ENCODE measurements at regions not wholly inside any gene's neighbourhood (a gene's known extent, or its start where the extent isn't known, plus 50 kb on each side); places are given as distances from the start of the nearest gene placed in this dataset.
"Not testable (repeated sequence)": the region's sequence is repeated elsewhere in the genome, so short reads cannot be mapped to it uniquely, and the experiment has no call there.

- ChIA-PET POLR2A (no interaction called here), CTCF (no interaction called here)
- H3K4me3 ChIP-seq (ENCODE audit: low read depth, low read length), result no peak overlapping the region
- no peak overlapping the region for H3K27ac ChIP-seq (ENCODE audit: extremely low read depth, low read depth, low read length)
- H3K36me3 ChIP-seq (ENCODE audit: control insufficient read depth in 2 of 2, insufficient read depth in 1 of 2, low read length in 2 of 2), result no peaks in the 10 kb centered on the region
- no peak for TF ChIP-seq TCF7L2 (IDR thresholded peaks at IDR 0.05; ENCODE audit: borderline replicate concordance, low read depth, low read length)
- TF ChIP-seq ZNF521 (tag by site-specific recombination; IDR thresholded peaks at IDR 0.05), result no peak
- no peak for TF ChIP-seq SP7 (tag by site-specific recombination; IDR thresholded peaks at IDR 0.05)
- TF ChIP-seq, protein P1, sequence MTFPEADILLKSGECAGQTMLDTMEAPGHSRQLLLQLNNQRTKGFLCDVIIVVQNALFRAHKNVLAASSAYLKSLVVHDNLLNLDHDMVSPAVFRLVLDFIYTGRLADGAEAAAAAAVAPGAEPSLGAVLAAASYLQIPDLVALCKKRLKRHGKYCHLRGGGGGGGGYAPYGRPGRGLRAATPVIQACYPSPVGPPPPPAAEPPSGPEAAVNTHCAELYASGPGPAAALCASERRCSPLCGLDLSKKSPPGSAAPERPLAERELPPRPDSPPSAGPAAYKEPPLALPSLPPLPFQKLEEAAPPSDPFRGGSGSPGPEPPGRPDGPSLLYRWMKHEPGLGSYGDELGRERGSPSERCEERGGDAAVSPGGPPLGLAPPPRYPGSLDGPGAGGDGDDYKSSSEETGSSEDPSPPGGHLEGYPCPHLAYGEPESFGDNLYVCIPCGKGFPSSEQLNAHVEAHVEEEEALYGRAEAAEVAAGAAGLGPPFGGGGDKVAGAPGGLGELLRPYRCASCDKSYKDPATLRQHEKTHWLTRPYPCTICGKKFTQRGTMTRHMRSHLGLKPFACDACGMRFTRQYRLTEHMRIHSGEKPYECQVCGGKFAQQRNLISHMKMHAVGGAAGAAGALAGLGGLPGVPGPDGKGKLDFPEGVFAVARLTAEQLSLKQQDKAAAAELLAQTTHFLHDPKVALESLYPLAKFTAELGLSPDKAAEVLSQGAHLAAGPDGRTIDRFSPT (tag by site-specific recombination; IDR thresholded peaks at IDR 0.05), result no peak
- TF ChIP-seq, protein P2, sequence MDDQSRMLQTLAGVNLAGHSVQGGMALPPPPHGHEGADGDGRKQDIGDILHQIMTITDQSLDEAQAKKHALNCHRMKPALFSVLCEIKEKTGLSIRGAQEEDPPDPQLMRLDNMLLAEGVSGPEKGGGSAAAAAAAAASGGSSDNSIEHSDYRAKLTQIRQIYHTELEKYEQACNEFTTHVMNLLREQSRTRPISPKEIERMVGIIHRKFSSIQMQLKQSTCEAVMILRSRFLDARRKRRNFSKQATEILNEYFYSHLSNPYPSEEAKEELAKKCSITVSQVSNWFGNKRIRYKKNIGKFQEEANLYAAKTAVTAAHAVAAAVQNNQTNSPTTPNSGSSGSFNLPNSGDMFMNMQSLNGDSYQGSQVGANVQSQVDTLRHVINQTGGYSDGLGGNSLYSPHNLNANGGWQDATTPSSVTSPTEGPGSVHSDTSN (CRISPR knock-in tag; IDR thresholded peaks at IDR 0.05), result no peak
- H3K4me1 ChIP-seq (ENCODE audit: control insufficient read depth, insufficient read depth, low read length), result no peaks in the 10 kb centered on the region
- no peaks in the 10 kb centered on the region for H3K9me3 ChIP-seq (ENCODE audit: control insufficient read depth, insufficient read depth, low read depth, low read length)
Observed at GRCh38 chr7:96827701-96828100, 118.1 kb upstream of the SEM1 start.

DNA sequence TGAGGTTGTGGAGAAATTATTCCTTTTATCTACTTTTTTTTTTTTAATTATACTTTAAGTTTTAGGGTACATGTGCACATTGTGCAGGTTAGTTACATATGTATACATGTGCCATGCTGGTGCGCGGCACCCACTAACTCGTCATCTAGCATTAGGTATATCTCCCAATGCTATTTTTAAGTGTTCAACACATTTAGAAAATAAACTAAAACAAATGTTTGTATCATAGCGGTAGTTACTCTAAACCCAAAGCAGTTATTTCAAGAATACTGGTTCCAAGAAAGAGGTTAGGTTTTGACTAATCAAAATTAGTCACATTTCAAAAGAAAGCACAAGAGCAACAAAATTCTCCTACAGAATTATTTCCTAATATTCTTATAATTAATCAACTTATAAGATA, 119.5 kb upstream of the SEM1 start:
- H3K4me1 ChIP-seq (ENCODE audit: control insufficient read depth, insufficient read depth, low read length); H3K27ac ChIP-seq (ENCODE audit: extremely low read depth, low read depth, low read length); POLR2A ChIA-PET; H3K36me3 ChIP-seq (ENCODE audit: control insufficient read depth in 2 of 2, insufficient read depth in 1 of 2, low read length in 2 of 2); H3K4me3 ChIP-seq (ENCODE audit: low read depth, low read length); H3K9me3 ChIP-seq (ENCODE audit: control insufficient read depth, insufficient read depth, low read depth, low read length): not testable (repeated sequence)
- CTCF ChIA-PET, result interaction anchor here (0.7 kb wide), 1 partner anchor 232 kb away, joined by 4 read pairs; no protein-coding TSS in a partner anchor

GRCh38 chr7:96831446-96831845, 121.8 kb upstream of the SEM1 start:
- H3K9me3 ChIP-seq (ENCODE audit: control insufficient read depth, insufficient read depth, low read depth, low read length), result no peaks in the 10 kb centered on the region
- ChIA-PET POLR2A (no interaction called here), CTCF (interaction anchor here (0.7 kb wide), 1 partner anchor 196 kb away, joined by 3 read pairs; no protein-coding TSS in a partner anchor)
- H3K4me3 ChIP-seq (ENCODE audit: low read depth, low read length), result no peak overlapping the region
- TF ChIP-seq ZEB2 (tag by site-specific recombination; IDR thresholded peaks at IDR 0.05) (no peak), ZNF785 (tag by site-specific recombination; IDR thresholded peaks at IDR 0.05) (no peak), SP2 (tag by site-specific recombination; IDR thresholded peaks at IDR 0.05) (no peak), ZNF184 (tag by site-specific recombination; IDR thresholded peaks at IDR 0.05) (no peak), ZNF391 (tag by site-specific recombination; IDR thresholded peaks at IDR 0.05; ENCODE audit: borderline replicate concordance, low read depth) (no peak), ZNF776 (tag by site-specific recombination; IDR thresholded peaks at IDR 0.05; ENCODE audit: borderline replicate concordance) (no peak), ZNF24 (tag by site-specific recombination; IDR thresholded peaks at IDR 0.05) (no peak), ZNF221 (tag by site-specific recombination; IDR thresholded peaks at IDR 0.05; ENCODE audit: borderline replicate concordance) (no peak), ZNF830 (tag by site-specific recombination; IDR thresholded peaks at IDR 0.05; ENCODE audit: low read depth) (no peak), ZBTB8A (tag by site-specific recombination; IDR thresholded peaks at IDR 0.05) (no peak), ZNF324 (tag by site-specific recombination; IDR thresholded peaks at IDR 0.05) (no peak), ZNF501 (tag by site-specific recombination; IDR thresholded peaks at IDR 0.05) (no peak), BCL11B (tag by site-specific recombination; IDR thresholded peaks at IDR 0.05; ENCODE audit: low read depth) (no peak), GLIS2 (tag by site-specific recombination; IDR thresholded peaks at IDR 0.05) (no peak)
- TF ChIP-seq, protein P3, sequence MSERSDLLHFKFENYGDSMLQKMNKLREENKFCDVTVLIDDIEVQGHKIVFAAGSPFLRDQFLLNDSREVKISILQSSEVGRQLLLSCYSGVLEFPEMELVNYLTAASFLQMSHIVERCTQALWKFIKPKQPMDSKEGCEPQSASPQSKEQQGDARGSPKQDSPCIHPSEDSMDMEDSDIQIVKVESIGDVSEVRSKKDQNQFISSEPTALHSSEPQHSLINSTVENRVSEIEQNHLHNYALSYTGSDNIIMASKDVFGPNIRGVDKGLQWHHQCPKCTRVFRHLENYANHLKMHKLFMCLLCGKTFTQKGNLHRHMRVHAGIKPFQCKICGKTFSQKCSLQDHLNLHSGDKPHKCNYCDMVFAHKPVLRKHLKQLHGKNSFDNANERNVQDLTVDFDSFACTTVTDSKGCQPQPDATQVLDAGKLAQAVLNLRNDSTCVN (tag by site-specific recombination; optimal IDR thresholded peaks at IDR 0.05), result no peak
- TF ChIP-seq, protein P1 (tag by site-specific recombination; IDR thresholded peaks at IDR 0.05), result no peak
- H3K27ac ChIP-seq (ENCODE audit: extremely low read depth, low read depth, low read length), result no peak overlapping the region
- no peaks in the 10 kb centered on the region for H3K4me1 ChIP-seq (ENCODE audit: control insufficient read depth, insufficient read depth, low read length)
- no peaks in the 10 kb centered on the region for H3K36me3 ChIP-seq (ENCODE audit: control insufficient read depth in 2 of 2, insufficient read depth in 1 of 2, low read length in 2 of 2)
